ENCODE measurements at regions not wholly inside any gene's neighbourhood (a gene's known extent, or its start where the extent isn't known, plus 50 kb on each side); places are given as distances from the start of the nearest gene placed in this dataset.
"Not testable (repeated sequence)": the region's sequence is repeated elsewhere in the genome, so short reads cannot be mapped to it uniquely, and the experiment has no call there.

- TF ChIP-seq EZH2phosphoT487 (IDR thresholded peaks at IDR 0.05; ENCODE audit: borderline replicate concordance); CTCF (conservative IDR thresholded peaks at IDR 0.05; ENCODE audit: low read length): not testable (repeated sequence)
These were observed 77.4 kb downstream of the LAT start for GRCh38 chr16:29062235-29062634.

All from Loucy (cell line).